ENCODE measurements at regions not wholly inside any gene's neighbourhood (a gene's known extent, or its start where the extent isn't known, plus 50 kb on each side); places are given as distances from the start of the nearest gene placed in this dataset.
"Not testable (repeated sequence)": the region's sequence is repeated elsewhere in the genome, so short reads cannot be mapped to it uniquely, and the experiment has no call there.

DNA sequence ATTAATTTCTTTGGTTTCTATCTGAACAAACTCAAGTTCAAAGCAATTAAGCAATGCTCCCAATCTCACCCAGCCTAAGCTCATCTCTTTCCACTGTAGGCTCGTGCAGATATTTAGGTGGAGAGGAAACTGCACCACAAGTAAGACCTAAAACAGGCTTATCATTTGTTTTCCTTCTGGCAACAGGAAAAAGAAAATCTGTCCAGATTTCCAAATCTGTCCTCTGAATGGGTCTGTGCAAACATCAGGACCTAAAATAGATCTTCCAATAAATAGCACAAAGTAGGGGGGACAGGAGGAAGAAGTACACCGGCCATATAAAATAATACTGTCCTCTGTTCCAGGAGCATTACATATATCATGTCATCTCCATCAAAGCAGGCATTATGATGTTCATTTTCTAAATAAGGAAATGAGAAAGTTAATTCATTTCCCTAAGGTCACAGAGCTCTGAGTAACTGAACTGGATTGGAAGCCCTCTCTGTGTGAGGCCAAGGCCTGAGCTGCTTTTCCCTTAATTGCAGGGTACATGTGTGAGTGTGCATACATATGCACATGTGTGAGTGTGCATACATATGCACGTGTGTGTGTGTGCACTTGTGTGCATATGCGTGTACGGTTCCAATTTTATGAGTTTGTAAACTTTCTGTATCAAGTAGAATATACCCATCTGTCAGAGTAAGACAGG lies 92.8 kb upstream of the PARD3 start:
- no peak for DNase-seq

- no peak for DNase-seq
Observed at GRCh38 chr10:34906067-34906965, 91.2 kb upstream of the PARD3 start.

DNA sequence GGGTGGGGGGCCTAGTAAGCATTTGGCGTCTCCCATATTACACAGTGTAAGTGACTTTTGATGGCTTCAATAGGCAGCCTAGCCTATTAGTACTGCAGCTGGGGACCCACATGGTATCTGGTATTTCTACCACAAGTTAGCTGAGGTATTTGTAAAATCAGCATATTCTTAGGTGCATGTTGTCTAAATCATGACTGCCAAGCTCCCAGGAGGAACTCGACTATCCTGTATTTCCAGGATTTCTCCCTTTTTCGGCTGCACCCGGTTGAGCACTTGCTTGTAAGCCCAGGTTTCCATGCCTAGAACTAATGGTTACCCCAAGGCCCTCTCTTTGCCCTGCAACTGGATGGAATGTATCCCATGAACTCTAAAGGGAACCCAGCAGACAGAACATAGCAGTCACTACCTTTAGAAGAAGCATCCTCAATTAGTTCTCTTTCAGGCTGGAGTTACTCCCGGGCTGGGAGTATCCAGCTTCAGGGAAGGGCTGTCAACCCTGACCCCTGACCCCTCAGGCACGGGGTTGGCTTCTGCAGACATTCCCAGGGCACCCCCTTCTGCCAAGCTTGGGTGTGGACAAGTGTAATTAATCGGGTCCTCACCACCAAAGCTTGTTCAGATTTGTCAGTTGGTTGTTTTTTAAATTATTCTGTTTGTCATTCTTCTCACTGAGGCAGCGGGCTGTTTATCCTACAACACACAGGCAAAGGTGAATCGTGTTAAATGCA lies 90.3 kb upstream of the PARD3 start:
- DNase-seq, result no peak

- no peak for DNase-seq
Observed at GRCh38 chr10:34904191-34904590, 89.1 kb upstream of the PARD3 start.

DNA sequence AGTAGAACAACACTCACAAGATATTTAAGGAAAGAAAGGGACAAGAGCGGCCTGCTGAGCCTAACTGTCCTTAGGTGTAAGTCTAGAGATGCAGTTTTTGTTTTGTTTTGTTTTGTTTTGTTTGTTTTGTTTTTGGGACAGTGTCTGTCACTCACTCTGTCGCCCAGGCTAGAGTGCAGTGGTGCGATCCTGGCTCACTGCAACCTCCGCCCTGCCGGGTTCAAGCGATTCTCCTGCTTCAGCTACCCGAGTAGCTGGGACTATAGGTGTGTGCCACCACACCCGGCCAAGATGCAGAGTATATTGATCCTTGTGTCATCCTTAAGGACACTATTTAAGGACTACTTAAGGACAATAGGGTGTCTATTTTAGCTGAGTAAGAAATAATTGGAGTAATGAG lies 84.1 kb upstream of the PARD3 start:
- DNase-seq, result no peak

GRCh38 chr10:34895977-34896376 lies 80.9 kb upstream of the PARD3 start:
- no peak for DNase-seq

- DNase-seq, result not testable (repeated sequence)
Observed at GRCh38 chr10:34895046-34895445, 80.0 kb upstream of the PARD3 start.

- DNase-seq, result not testable (repeated sequence)
Observed at GRCh38 chr10:34892521-34892920, 77.4 kb upstream of the PARD3 start.

DNA sequence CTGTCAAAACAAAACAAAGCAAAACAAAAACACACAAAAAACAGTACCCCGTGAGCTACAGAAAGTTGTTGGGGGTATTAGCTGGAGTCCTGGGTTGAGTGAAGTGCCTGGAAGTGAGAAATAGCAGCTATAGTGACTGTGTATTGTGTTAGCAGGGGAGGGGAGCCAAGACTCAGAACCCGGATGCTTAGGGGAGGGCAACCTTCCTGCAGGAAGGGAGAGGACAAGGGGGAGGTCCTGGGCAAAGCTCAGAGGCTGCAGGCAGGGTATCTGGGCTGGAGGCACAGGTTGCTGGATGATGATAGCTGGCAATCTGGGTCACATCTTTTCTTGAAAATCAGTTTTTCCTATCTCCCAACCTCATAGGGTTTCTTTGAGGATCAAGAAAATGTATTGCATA lies 75.8 kb upstream of the PARD3 start:
- no peak for DNase-seq

GRCh38 chr10:34889004-34889869 lies 74.1 kb upstream of the PARD3 start:
- no peak for DNase-seq

- no peak for DNase-seq
Observed at GRCh38 chr10:34886906-34887642, 72.0 kb upstream of the PARD3 start.

GRCh38 chr10:34885898-34886297 lies 70.8 kb upstream of the PARD3 start:
- no peak for DNase-seq

DNA sequence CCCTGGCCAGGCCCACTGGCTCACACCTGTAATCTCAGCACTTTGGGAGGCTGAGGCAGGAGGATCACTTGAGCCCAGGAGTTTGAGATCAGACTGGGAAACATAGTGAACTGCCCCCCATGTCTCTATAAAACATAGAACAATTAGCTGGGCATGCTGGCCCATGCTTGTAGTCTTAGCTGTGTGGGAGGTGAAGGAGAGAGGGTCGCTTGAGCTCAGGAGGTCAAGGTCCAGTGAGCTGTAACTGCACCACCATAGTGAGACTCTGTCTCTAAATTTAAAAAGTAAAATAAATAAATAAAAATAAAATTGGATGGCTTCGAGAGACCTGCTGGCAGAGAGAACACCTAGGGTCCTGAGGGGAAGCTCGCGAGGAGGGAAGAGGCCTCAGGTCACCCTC lies 69.9 kb upstream of the PARD3 start:
- no peak for DNase-seq

- DNase-seq, result no peak
Observed at GRCh38 chr10:34884272-34884952, 69.3 kb upstream of the PARD3 start.

DNA sequence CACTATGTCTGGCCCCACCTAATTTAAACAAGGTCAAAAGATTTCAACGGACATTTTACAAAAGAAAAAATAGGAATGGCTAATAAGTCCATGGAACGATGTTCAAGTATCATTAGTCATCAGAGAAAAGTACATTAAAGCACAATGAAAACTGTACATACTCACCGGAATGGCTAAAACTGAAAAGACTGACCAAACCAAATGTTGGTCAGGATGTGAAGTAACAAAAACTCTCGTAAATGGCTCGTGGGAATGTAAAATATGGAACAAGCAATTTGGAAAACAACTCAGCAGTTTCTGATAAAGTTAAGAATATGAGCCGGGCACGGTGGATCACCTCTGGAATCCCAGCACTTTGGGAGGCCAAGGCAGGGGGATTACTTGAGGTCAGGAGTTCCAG lies 65.7 kb upstream of the PARD3 start:
- no peak for DNase-seq

DNA sequence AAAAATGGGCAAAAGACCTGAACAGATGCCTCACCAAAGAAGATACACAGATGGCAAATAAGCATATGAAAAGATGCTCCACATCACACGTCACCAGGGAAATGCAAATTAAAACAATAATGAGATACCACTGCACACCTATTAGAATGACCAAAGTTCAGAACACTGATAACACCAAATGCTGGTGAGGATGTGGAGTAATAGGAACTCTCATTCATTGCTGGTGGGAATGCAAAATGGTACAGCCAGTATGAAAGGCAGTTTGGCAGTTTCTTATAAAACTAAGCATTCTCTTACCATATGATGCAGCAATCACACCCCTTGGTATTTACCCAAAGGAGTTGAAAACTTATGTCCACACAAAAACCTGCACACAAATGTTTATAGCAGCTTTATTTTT lies 63.6 kb upstream of the PARD3 start:
- not testable (repeated sequence) for DNase-seq

DNA sequence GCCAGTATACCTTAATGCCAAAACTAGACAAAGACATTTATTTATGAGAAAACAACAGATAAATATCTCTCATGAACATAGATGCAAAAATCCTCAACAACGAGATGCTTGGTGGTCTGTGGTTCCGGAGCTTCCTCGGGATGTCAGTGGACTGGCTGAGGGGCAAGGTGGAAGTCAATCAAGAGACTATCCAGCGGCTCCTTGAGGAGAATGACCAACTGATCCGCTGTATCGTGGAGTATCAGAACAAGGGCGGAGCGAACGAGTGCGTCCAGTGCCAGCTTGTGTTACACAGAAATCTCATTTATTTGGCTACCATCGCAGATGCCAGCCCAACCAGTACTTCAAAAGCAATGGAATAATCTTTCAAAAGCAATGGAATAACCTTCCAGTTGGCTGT lies 60.0 kb upstream of the PARD3 start:
- DNase-seq, result no peak

- DNase-seq, result no peak
Observed at GRCh38 chr10:34872820-34873219, 57.7 kb upstream of the PARD3 start.

DNA sequence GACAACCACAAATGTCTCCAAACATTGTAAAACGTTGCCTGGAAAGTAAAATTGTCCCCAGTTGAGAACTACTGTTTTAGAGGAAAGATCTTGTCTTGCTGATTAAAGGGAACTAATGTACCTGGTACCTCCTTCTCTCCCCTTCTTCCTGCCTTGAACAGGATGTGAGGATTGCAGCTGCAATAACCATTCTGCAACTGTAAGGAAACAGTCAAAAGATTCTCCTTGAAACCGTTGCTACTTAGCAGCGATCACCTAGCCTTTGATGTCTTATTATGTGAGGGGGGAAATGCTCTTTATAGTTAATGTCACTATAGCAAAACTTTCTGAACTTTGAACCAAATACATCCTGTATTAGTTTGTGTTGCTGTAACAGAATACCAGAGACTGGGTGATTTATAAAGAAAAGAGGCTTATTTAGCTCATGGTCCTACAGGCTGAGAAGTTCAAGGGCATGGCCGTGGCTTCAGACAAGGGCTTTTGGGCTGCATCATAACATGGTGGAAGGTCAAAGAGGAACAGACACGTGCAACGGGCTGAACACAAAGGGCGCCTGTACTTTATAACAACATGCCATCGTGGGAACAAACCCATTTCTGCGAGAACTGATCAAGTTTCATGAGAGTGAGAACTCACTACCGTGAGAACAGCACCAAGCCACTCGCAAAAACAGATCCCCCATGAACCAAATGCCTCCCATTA lies 54.2 kb upstream of the PARD3 start:
- no peak for DNase-seq

- DNase-seq, result no peak
Observed at GRCh38 chr10:34868589-34868988, 53.5 kb upstream of the PARD3 start.

- DNase-seq, result no peak
Observed at GRCh38 chr10:34866848-34867247, 51.8 kb upstream of the PARD3 start.

Data from midbrain (tissue), 1 donor.